Liver (tissue), 3 donors: ENCODE measurements at regions not wholly inside any gene's neighbourhood (a gene's known extent, or its start where the extent isn't known, plus 50 kb on each side); places are given as distances from the start of the nearest gene placed in this dataset.

Source experiments
- CTCF ChIP-seq: fragments of 150-350 bp; IDR thresholded peaks from 2 replicates; pipeline ENCODE4 v1.5.1; 2017; ENCODE audit warnings: improper control_type of control experiment, low read depth, low read length; ENCODE audit not compliant: missing input control
- RAD21 ChIP-seq, 2 donors: IDR thresholded peaks; 2 replicates each; pipeline ENCODE4 v1.6.1; 2016; ENCODE audit warnings: antibody characterized with exemption in 2 of 2, mild to moderate bottlenecking in 2 of 2
- REST ChIP-seq: IDR thresholded peaks from 2 replicates; pipeline ENCODE4 v1.6.1; 2016; ENCODE audit warnings: antibody characterized with exemption, mild to moderate bottlenecking
- SP1 ChIP-seq: IDR thresholded peaks from 2 replicates; pipeline ENCODE4 v1.6.1; 2018; ENCODE audit warnings: antibody characterized with exemption, mild to moderate bottlenecking
- donor health status: healthy.
- donor health status: healthy.

DNA sequence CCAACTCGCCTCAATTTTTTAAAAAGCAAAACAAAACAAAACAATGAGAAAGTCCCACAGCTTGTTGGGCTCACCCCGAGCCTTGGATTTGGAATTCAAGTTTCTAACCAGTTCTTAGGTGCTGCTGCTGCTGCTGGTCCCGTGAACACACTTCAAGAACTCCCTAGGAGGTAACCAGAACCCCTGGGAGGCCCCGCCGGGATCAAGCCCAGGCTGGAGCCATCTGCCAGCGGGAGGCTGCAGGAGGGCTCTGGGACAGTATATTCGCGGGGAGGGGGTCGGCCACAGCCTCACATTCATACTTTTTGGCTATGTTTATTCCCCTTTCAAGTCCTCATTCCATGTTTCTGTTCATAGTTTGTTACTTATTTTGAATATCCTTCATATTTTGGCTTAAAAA lies 223.4 kb downstream of the TFCP2L1 start:
- TF ChIP-seq CTCF (no peak), SP1 (no peak), REST (no peak), RAD21 (IDR thresholded peaks at IDR 0.05) (no peak)
